ENCODE measurements at regions not wholly inside any gene's neighbourhood (a gene's known extent, or its start where the extent isn't known, plus 50 kb on each side); places are given as distances from the start of the nearest gene placed in this dataset.

DNA sequence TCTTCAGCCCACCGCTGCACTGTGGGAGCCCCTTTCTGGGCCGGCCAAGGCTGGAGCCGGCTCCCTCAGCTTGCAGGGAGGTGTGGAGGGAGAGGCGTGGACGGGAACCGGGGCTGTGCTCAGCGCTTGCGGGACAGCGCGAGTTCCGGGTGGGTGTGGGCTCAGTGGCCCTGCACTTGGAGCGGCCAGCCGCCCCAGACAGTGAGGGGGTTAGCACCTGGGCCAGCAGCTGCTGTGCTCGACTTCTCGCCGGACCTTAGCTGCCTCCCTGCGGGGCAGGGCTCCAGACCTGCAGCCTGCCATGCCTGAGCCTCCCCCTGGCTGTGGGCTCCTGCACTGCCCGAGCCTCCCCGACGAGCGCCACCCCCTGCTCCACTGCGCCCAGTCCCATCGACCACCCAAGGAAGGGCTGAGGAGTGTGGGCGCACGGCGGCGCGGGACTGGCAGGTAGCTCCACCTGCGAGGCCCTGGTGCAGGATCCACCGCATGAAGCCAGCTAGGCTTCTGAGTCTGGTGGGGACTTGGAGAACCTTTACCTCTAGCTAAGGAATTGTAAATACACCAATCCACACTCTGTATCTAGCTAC lies 92.9 kb upstream of the MAST4 start:
- no peak for DNase-seq

DNA sequence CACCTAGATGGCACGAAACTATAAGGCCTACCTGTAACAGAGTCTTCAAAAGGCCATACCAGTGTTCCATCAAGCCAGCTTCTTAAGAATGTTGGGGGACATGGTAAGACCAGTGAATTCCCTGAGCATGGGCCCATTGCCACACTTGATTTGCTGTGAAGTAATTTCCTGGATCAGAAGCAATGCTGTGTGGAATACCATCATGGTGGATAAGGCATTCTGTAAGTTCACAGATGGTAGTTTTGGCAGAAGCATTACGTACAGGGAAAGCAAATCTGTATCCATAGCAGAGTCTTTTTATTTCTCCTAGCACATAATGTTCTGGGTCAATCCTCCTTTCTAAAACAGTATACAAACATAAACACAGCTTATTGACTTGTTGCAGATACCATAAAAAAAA lies 89.1 kb upstream of the MAST4 start:
- DNase-seq: no peak

DNA sequence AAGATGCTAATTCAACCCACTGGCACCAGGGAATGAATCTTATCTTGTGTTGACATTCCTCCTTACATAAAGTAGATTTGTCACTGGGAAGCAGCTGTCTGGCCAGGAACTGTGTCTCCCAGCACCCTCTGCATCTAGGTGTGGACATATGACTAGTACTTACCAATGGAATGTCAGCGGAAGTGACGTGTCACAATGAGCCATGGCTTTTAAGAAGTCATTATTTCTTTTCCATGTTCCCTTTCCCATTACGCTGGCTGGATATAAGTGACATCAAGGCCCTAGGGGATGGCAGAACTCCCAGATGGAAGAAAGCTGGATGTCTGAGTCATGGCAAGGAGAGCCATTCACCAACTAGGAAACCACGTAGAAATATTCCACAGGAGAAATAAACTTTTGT lies 84.7 kb upstream of the MAST4 start:
- DNase-seq: no peak

DNA sequence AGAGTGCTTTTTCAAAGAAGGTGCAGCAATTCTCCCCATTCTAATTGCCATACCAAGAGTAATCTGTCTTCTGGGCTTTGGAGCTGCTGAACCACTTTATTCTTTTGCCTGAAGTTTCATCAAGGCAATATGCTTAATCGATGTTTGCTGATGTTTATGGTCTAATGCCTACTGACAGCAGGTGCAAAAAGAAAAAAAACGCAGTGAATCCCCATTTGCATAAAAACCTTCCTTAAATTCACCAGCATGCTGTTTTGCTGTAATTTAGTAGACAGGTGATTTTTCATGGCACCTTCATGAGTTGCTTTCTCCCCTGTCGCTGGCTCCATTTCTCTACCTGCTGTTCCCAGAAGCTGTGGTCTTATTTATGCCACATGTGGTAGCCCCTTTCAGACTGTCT lies 83.1 kb upstream of the MAST4 start:
- DNase-seq: no peak

DNA sequence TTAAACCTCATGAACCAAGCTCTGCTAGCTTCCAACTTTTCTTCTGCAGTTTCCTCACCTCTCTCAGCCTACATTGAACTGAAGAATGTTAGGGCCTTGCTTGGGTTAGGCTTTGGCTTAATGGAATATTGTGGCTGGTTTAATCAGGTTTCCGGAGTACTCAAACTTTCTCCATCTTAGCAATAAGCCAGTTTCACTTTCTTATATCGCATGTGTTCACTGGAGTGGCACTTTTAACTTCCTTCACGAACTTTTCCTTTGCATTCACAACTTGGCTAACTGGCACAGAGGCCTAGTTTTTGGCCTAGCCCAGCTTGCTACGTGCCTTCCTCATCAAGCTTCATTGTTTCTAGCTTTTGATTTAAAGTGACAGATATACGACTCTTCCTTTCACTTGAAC lies 81.0 kb upstream of the MAST4 start:
- DNase-seq: no peak

GRCh38 chr5:66516550-66516949 lies 79.6 kb upstream of the MAST4 start:
- DNase-seq: no peak

DNA sequence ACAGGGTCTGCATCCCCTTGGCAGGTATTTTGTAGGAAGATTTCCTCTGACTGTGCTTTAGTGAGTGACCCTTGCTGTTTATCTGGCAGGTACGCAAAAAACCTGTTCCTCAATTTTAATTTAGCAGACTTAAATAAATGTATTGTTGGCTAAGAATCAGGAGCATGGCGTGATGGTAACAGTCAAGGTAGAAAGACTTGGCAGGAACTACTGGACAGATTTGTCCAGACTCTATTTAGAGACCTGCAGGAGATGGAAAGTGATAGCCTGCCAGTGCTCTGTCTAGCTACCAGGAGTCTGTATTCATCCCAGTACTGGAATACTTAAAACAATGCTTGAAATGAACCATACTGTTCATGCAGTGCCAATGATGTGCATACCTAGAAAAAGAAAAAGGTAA lies 78.8 kb upstream of the MAST4 start:
- no peak for DNase-seq

GRCh38 chr5:66518052-66518451 lies 78.1 kb upstream of the MAST4 start:
- no peak for DNase-seq

DNA sequence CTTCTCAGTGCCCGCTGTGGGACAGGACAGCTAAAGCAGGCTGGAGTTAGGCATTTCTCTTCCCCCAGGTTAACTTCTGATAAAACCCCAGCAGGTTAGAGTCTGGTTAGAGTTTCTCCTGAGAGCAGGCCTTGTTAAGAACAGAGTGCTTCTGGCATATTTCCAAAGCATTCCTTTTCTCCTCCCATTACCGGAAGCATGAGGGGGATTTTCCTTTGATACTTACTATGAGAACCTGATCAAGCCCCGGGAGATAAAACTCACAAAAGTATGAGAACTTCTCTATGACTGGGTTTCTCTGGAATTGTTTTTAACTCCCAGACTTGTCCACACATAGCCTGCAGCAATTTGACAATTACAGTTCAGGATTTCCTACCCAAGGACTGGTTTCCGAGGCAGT lies 77.4 kb upstream of the MAST4 start:
- no peak for DNase-seq

DNA sequence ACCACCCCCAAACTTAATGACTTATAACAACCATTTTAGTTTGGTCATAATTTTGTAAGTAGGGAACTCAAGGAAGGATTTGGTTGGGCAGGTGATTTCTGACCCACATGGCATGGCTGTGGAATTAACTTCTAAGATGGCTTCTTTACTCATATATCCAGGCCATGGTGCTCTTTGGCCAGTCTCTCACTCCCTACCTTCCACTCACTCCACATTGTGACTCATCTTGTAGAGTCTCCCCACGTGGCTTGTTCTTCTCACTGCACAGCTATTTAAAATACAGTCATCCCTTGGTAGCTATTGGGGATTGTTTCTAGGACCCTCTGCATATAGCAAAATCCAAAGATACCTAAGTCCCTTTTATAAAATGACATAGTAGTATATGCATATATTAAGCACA lies 76.6 kb upstream of the MAST4 start:
- DNase-seq: no peak

GRCh38 chr5:66520854-66521253 lies 75.3 kb upstream of the MAST4 start:
- no peak for DNase-seq

- DNase-seq: no peak
Measured at GRCh38 chr5:66527478-66528035, 68.6 kb upstream of the MAST4 start.

GRCh38 chr5:66529182-66529581 lies 67.0 kb upstream of the MAST4 start:
- no peak for DNase-seq

GRCh38 chr5:66529704-66530103 lies 66.5 kb upstream of the MAST4 start:
- DNase-seq: no peak

DNA sequence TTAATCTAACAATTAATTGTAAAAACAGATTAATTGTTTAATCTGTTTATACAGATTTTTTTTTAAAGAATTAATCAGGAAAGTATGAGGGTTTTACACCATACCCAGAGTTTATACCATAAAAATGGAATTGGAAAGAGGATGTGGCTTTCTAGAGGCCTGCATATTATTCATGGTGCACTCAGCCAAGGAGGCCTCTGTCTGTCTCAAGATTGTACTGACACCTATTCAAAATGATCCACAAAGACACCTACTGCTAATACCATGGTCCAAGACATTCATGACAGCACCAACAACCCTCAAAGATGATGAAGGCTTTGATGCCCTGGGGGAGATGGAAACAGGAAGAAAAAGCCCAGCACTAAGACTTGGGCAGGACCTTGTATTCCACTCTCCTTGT lies 58.1 kb upstream of the MAST4 start:
- DNase-seq: no peak

GRCh38 chr5:66538531-66538930 lies 57.7 kb upstream of the MAST4 start:
- DNase-seq: no peak

DNA sequence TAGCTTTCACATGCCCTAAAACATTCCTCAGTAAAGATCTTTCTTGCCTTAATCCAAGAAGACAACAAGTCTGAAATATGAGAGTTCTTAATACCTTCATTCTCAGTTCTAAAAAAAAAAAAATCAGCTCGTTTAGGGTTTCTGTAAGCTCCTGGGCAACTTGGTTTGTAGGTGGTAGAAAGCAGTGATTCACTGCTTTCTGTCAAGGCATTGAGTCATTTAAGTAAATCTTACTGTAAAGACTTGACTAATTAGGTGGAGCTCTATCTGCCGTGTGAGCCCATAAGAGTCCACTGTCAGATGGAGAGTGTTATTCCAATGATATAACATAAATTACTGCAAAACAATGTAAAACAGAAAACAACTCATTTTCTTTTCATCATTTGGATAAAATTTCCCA lies 56.1 kb upstream of the MAST4 start:
- no peak for DNase-seq

DNA sequence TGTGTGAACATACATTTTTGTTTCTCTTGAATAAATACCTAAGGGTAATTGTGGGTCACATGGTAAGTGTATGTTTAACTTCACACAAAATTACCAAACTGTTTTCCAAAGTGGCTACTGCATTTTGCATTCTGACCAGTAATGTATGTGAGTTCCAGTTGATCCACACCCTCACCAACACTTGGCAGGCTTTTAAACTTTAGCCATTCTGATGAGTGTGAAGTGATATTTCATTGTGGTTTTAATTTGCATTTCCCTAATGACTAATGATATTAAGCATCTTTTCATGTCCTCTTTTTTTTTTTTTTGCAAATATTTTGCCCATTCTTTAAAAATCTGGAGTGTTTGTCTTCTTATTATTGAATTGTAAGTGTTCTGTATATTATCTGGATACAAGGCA lies 53.5 kb upstream of the MAST4 start:
- DNase-seq: no peak
